Islet of Langerhans (tissue), 1 donor: ENCODE measurements at regions not wholly inside any gene's neighbourhood (a gene's known extent, or its start where the extent isn't known, plus 50 kb on each side); places are given as distances from the start of the nearest gene placed in this dataset.
A peak's percentile ranks its signal among the peaks of the same experiment; 100 is the strongest.
"Not testable (repeated sequence)": the region's sequence is repeated elsewhere in the genome, so short reads cannot be mapped to it uniquely, and the experiment has no call there.

Experiments
- FAIRE-seq: peaks from one replicate; lab custom pipeline; 2011; peaks lifted over from hg19 to GRCh38; lab: Jason Lieb, UNC

- no peak for FAIRE-seq
Measured at GRCh38 chr4:12576409-12576808, 907.7 kb downstream of the RAB28 start.

- no peak for FAIRE-seq
Measured at GRCh38 chr4:12573716-12574115, 910.4 kb downstream of the RAB28 start.

- no peak for FAIRE-seq
Measured at GRCh38 chr4:12562476-12563140, 921.5 kb downstream of the RAB28 start.

- FAIRE-seq = no peak
Measured at GRCh38 chr4:12562021-12562420, 922.1 kb downstream of the RAB28 start.

GRCh38 chr4:12555011-12555410 is 929.1 kb downstream of the RAB28 start:
- no peak for FAIRE-seq

GRCh38 chr4:12548678-12549077 is 935.5 kb downstream of the RAB28 start:
- no peak for FAIRE-seq

- no peak for FAIRE-seq
Measured at GRCh38 chr4:12545812-12546211, 938.3 kb downstream of the RAB28 start.

- no peak for FAIRE-seq
Measured at GRCh38 chr4:12538162-12538561, 946.0 kb downstream of the RAB28 start.

- no peak for FAIRE-seq
Measured at GRCh38 chr4:12534684-12535083, 949.5 kb downstream of the RAB28 start.

GRCh38 chr4:12519426-12519825 is 964.7 kb downstream of the RAB28 start:
- no peak for FAIRE-seq

GRCh38 chr4:12507868-12508481 is 976.2 kb downstream of the RAB28 start:
- peak; percentile 13 for FAIRE-seq

- no peak for FAIRE-seq
Measured at GRCh38 chr4:12500409-12500808, 983.7 kb downstream of the RAB28 start.

- no peak for FAIRE-seq
Measured at GRCh38 chr4:12499693-12500092, 984.4 kb downstream of the RAB28 start.

- FAIRE-seq = no peak
Measured at GRCh38 chr4:12495211-12495610, 988.9 kb downstream of the RAB28 start.

- no peak for FAIRE-seq
Measured at GRCh38 chr4:12492730-12493393, 991.3 kb downstream of the RAB28 start.

- FAIRE-seq = no peak
Measured at GRCh38 chr4:12488672-12489071, 995.5 kb downstream of the RAB28 start.

GRCh38 chr4:12487000-12487399 is 997.1 kb downstream of the RAB28 start:
- no peak for FAIRE-seq

GRCh38 chr4:12472087-12472486 is 1012.1 kb downstream of the RAB28 start:
- no peak for FAIRE-seq

GRCh38 chr4:12471193-12471592 is 1012.9 kb downstream of the RAB28 start:
- no peak for FAIRE-seq

GRCh38 chr4:12461576-12461975 is 1022.6 kb downstream of the RAB28 start:
- FAIRE-seq = not testable (repeated sequence)

GRCh38 chr4:12459126-12459525 is 1025.0 kb downstream of the RAB28 start:
- FAIRE-seq = no peak

- no peak for FAIRE-seq
Measured at GRCh38 chr4:12458621-12459020, 1025.5 kb downstream of the RAB28 start.

GRCh38 chr4:12452291-12452690 is 1023.6 kb upstream of the HS3ST1 start:
- FAIRE-seq = no peak

GRCh38 chr4:12447451-12447850 is 1018.8 kb upstream of the HS3ST1 start:
- no peak for FAIRE-seq
